NCI-H524 (cell line): ENCODE measurements at regions not wholly inside any gene's neighbourhood (a gene's known extent, or its start where the extent isn't known, plus 50 kb on each side); places are given as distances from the start of the nearest gene placed in this dataset.

Experiments
- DNase-seq, 2 experiments: peaks; one replicate each; lab custom pipeline; 2025; lab: John Stamatoyannopoulos, UW

DNA sequence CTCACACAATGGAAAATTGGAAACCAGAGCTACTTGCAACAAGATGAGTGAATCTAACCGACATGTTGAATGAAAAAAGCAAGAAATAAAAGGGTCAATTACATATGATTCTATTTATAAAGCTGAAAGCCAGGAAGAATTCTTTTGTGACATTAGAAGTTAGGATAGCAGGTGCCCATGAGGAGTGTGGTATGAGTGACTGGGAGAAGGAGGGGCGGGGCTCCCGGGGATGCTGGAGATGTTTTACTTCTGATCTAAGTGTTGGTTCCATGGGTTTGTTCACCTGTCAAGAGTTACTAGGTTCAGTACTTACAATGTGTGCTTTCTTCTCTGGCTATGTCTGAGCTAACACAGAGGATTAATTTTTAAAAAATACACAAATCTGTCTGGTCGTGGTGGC lies 60.8 kb downstream of the NSMCE3 start:
- no peak for DNase-seq

DNA sequence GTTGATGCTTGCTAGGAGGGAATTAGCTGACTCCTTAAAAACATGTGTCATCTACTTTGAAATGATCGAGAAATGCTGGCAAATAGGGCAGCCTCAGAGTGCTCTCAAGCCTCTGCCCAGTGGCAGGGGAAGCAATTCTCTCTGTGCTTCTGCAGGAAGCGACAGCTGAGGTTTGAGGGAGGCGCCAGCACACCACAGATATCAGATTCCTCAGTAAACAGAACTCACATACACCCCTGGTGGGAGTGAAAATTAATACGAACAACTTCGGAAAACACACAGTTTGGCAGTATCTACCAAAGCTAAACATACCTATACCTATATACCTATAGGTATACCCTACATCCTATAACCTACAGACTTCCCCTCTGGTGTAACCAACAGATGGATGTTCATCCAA lies 61.3 kb downstream of the NSMCE3 start:
- DNase-seq, result peak; percentile 15 to 79

DNA sequence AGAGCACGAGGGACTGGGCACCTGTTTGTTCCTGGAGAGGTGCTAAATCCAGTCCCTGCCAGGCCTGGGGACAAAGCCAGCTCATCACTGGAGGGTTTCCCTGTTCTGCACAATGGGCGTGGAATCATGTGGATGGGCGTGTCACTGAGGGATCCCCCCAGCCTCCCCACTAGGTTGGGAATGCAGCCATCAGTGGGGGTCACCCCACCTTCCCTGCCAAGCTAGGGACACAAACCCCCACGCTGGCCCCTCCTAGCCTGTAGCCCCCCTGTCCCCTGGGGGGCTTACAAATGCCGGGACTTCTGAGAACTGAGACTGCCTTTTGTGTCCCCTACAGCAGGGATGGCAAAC lies 61.9 kb downstream of the NSMCE3 start:
- DNase-seq, result no peak

DNA sequence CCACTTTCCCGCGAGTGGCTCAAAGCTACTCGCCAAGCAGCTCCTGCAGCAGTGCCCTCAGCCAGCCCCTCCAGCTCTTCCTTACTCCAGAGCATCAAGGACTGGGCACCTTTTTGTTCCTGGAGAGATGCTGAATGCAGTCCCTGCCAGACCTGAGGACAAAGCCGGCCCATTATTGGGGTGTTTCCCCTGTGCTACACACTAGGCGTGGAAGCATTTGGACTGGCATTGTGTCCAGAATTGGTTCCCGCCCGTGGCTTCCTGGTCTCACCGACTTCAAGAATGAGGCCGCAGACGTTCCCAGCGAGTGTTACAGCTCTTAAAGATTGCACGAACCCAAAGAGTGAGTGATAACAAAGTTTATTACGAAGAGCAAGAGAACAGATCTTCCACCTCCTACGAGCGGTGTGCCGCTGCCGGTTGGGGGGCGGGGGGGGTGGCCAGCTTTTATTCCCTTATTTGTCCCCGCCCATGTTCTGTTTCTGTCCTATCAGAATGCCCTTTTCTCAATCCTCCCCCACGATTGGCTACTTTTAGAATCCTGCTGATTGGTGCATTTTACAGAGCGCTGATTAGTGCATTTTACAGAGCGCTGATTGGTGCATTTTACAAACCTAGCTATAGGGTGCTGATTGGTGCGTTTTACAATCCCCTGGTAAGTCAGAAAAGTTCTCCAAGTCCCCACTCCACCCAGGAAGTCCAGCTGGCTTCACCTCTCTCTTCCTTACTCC lies 62.4 kb downstream of the NSMCE3 start:
- DNase-seq, result no peak

DNA sequence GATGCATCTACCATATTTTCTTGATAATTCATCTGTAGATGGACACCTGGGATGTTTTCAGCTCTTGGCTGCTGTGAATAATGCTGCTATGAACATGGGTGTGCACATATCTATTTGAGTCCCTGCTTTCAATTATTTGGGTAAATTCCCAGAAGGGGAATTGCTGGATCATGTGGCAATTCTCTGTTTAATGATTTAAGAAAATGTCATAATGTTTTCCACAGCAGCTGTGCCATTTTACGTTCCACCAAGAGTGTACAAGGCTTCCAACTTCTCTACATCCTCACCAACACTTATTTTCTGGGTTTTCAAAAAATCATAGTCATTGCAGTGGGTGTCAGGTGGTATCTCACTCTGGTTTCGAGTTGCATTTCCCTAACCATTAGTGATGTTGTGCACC lies 64.4 kb downstream of the NSMCE3 start:
- no peak for DNase-seq

DNA sequence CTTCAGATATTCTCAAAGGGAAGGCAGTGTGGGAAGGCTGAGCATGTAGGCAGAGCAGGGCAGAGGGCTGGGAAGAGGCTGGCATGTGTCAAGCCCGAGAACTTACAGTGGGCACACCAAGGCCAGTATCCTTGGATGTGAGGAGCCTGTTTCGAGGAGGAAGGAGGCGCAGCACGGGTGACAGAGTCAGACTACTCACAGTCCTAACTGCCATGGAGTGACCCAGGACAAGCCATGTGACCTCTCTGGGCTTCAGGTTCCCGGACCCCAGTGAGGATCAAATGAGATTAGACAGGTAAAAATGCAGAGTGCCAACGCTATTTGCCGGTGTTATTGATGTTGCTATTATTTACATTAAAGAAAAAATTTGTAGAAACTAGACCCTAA lies 65.3 kb downstream of the NSMCE3 start:
- no peak for DNase-seq

DNA sequence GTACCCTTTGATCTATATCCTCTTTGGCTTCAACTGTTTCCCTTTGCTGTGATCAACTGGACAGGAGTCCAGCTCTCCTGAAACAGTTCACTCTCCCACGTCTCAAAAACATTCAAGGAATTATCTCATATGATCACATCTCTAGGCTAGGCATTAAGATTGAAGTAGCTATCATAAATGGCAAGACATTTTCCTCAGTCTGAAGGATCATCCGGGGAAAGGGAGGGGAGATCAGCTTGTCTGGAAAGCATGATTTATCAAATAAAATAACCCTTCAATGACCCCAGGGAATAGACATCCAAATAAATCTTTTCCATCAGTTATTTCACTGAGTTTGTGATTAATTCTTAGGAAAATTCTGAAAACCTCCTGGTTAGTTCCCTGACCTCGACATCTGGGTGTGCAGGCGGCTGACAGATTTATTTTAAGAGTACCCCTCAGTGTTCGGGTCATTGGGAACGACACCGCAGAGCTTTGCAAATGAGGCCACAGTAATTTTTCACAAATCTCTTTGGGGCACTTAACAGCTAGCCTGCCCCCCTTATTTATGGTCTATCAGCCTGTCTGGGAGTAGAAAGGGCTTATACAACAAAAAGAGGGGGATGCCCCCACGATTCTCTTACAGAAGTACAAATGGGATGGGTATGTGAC lies 65.8 kb downstream of the NSMCE3 start:
- DNase-seq, result no peak

DNA sequence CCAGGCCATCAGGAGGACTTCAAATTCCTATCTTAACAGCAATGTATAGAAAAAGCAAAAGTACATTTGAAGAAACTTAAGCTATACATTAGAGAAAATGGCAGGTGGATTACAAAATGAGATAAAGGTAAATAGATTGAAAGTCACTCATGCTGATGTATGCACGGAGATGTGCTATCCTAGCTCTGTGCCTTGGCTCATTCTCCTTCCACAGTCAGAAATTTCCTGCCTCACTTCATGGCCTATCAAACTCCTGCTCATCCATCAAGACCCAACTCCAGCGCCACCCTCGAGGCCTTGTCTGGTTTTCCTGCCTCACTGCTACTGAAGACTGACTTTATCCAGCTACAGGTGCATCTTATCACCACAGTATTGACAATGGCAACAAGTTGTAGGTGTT lies 72.9 kb downstream of the NSMCE3 start:
- DNase-seq, result no peak

DNA sequence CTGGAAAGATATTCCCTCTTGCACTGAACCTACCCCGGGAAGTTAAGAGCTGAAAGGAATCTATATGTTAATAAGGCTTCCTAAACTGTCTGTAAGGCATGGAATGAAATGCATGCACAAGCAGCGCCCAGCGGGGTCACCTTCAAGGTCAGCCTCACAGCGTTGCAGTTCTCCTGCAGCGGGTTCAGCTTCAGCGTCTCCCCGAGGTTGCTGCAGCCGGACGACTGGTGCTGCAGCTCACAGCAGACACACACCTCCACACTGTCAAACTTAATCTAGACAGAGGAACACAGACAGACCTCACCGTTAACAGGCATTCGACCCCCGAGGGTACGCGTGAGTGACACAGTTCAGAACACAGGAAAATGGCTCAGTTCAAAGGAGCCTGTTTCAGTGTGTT lies 73.3 kb downstream of the NSMCE3 start:
- DNase-seq, result no peak

DNA sequence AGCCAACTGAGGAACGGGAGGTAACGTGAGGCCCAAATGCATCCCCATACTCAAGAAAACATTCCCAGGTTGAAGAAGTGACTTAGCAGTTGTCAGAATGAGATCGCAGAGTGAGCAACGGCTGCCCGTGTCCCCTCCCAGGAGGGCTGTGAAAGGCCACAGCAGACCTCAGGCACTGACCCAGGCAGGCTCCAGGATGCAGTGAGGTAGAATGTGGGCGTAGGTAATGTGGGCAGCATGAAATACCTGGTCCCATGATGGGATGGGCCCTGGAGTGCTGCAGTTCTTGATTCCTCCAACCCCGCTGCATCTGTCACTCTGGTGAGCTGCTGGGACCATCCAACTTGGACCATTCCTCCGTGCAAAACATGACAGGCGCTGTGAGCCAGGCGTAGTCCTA lies 74.8 kb downstream of the NSMCE3 start:
- DNase-seq, result no peak

DNA sequence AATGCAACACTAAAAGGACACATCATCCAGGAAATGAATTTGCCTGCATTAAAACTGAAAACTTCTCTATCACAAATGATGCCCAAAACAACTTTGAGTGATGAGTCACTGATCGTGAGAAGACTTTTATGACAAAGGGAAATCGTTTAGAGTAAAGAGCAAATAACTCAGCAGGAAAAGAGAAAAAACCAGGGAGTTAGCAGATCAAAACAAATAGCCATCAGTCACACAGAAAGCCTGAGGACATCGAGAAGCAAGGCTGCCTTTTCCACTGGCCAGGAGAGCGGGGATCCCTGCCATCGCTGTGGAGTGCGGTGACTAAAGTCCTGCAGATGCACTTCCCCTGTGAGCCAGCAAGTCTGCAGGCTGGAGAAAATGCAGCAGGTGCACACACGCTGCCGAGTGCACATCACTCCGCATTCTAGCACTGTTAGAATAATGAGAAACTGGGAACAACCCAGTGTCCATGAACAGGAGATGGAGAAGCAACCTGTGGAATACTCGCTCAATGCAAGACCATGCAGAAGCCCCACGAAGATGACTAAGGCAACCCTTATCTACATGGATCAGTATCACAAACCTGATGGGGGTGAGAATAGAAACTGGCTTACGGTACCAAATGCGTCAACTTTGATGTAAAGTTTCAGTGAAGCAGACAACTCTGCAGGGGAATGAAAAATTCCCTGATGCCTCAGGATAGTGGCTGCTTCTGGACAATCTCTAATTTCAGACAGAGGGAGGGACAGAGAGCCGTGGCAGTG lies 86.4 kb downstream of the NSMCE3 start:
- DNase-seq, result no peak

DNA sequence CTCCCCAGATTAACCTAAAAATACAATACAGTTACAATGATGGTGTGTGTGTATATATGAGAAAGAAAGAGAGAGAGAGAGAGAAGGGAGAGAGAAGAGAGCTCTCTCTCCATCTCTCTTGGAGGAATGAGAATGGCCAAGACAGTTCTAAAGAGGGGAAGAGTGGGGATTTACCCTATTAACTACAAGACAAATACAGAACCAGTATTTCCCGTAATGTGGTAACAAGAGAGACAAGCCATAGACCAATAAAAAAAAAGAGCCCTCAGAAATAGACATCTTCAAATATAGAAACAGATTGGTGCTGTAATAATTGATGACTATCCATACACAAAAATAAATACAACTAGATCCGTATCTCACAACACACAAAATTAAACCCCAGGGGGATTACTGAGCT lies 87.0 kb downstream of the NSMCE3 start:
- no peak for DNase-seq

DNA sequence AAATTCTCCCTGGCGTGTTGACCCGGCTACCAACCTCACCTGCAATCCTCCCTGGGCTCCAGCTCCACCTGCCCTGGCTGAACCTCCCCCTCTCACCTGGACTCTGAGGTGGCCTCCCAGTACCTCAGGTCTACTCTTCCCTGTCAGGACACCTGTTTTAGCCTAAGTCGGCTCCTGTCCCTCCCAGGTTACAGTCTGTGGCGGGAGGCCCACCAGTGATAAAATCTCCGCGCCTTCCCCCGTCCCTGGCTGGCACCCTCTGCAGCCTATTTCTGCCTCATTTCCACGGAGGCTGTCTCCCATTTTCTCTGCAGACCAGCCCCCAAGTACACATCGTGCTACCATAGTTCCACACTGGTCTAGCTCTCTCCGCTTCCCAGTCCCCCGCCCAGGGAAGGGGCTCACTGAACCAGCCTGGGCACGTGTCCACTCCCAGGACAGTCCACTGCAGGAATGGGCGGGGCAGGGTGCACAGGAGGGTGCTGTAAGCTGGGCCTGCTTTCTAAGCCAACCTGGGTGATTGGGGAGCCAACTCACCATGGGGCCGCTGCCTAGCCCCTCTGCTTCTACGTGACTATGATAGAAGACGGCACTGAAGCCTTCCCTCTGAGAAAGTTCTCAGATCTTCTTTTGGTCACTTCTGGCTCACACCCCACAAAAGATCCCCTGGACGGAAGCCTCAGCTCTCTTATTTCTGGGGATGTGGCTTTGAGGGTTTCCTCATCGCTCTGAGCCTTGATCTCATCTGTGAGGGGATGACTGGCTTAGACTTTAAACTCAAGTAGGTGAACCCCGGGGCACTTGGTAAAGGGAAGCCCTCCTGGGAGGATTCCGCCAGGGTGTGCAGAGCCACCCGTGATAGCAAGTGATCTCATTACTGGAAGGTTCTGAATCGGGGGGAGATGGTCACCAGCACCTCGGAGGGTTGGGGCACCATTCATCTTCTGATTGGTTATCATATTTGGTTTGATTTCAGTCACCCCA lies 96.6 kb downstream of the NSMCE3 start:
- no peak for DNase-seq

DNA sequence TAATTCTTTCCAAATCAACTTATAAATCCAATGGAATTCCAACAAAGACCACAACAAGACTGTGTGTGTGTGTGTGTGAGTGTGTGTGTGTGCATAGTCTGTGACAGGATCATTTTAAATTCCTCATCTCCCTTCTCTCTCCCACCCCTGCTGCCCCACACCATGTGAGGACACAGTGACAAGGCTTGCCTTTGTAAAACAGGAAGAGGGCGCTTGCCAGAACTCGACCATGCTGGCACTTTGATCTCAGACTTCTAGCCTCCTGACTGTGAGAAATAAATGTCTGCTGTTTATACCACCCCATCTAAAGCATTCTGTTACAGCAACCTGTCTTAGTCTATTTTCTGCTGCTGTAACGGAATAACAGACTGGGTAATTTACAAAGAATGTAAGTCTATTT lies 99.1 kb downstream of the NSMCE3 start:
- no peak for DNase-seq
